Trophoblast cell (in vitro differentiated cells and primary cell): ENCODE measurements at regions not wholly inside any gene's neighbourhood (a gene's known extent, or its start where the extent isn't known, plus 50 kb on each side); places are given as distances from the start of the nearest gene placed in this dataset.

Source experiments
- DNase-seq, 2 donors: peaks; one replicate each; pipeline ENCODE4 v3.0.0-alpha.2; 2016
- H2AFZ ChIP-seq: 2 replicates; pipeline ENCODE4 v1.6.1; 2013; ENCODE audit warnings: low read length, moderate library complexity, mild to moderate bottlenecking; ENCODE audit not compliant: insufficient read depth, poor library complexity
- H2AK5ac ChIP-seq: 2 replicates; pipeline ENCODE4 v1.6.1; 2013; ENCODE audit warnings: mild to moderate bottlenecking, low read length
- H2BK120ac ChIP-seq: 2 replicates; pipeline ENCODE4 v1.6.1; 2013; ENCODE audit warnings: low read length, mild to moderate bottlenecking, moderate library complexity; ENCODE audit not compliant: insufficient read depth, poor library complexity
- H2BK12ac ChIP-seq: 2 replicates; pipeline ENCODE4 v1.6.1; 2013; ENCODE audit warnings: mild to moderate bottlenecking, low read length, moderate library complexity
- H2BK5ac ChIP-seq: 2 replicates; pipeline ENCODE4 v1.6.1; 2013; ENCODE audit warnings: low read length, low read depth, moderate library complexity, mild to moderate bottlenecking; ENCODE audit not compliant: poor library complexity
- H3K14ac ChIP-seq: 2 replicates; pipeline ENCODE4 v1.6.1; 2013; ENCODE audit warnings: mild to moderate bottlenecking, low read length
- H3K18ac ChIP-seq: 2 replicates; pipeline ENCODE4 v1.6.1; 2013; ENCODE audit warnings: mild to moderate bottlenecking, low read length
- H3K23ac ChIP-seq: 2 replicates; pipeline ENCODE4 v1.6.1; 2013; ENCODE audit warnings: low read length
- H3K27ac ChIP-seq: 2 replicates; pipeline ENCODE4 v1.5.1; 2013; ENCODE audit warnings: low read depth, mild to moderate bottlenecking, inconsistent platforms, low read length, moderate library complexity
- H3K27me3 ChIP-seq: 2 replicates; pipeline ENCODE4 v1.6.1; 2013; ENCODE audit warnings: inconsistent platforms, mild to moderate bottlenecking, low read length, moderate library complexity; ENCODE audit not compliant: insufficient read depth
- H3K36me3 ChIP-seq, 2 experiments: 1 replicate in 1 of 2; 2 replicates in 1 of 2; pipeline ENCODE4 v1.6.1; 2013; ENCODE audit warnings: low read length in 2 of 2, mild to moderate bottlenecking in 2 of 2, moderate library complexity in 1 of 2; ENCODE audit not compliant: insufficient read depth in 2 of 2, control insufficient read depth in 1 of 2
- H3K4ac ChIP-seq: 2 replicates; pipeline ENCODE4 v1.6.1; 2013; ENCODE audit warnings: low read depth, mild to moderate bottlenecking, low read length, moderate library complexity
- H3K4me1 ChIP-seq, 2 experiments: 1 replicate in 1 of 2; 2 replicates in 1 of 2; pipeline ENCODE4 v1.6.1; 2013; ENCODE audit warnings: low read length in 2 of 2, mild to moderate bottlenecking in 2 of 2, moderate library complexity in 1 of 2; ENCODE audit not compliant: insufficient read depth in 2 of 2, control insufficient read depth in 1 of 2
- H3K4me2 ChIP-seq: 2 replicates; pipeline ENCODE4 v1.6.1; 2013; ENCODE audit warnings: inconsistent platforms, mild to moderate bottlenecking, low read length, moderate library complexity
- H3K4me3 ChIP-seq: 2 replicates; pipeline ENCODE4 v1.5.1; 2013; ENCODE audit warnings: mild to moderate bottlenecking, low read depth, low read length, inconsistent platforms
- H3K79me1 ChIP-seq: one replicate; pipeline ENCODE4 v1.6.1; 2013; ENCODE audit warnings: low read length
- H3K79me2 ChIP-seq: 2 replicates; pipeline ENCODE4 v1.6.1; 2013; ENCODE audit warnings: low read length, mild to moderate bottlenecking; ENCODE audit not compliant: control insufficient read depth, insufficient read depth, poor library complexity
- H3K9ac ChIP-seq: 2 replicates; pipeline ENCODE4 v1.6.1; 2013; ENCODE audit warnings: mild to moderate bottlenecking, low read length
- H3K9me3 ChIP-seq: 2 replicates; pipeline ENCODE4 v1.6.1; 2013; ENCODE audit warnings: low read depth, mild to moderate bottlenecking, control low read depth, inconsistent platforms, low read length; ENCODE audit not compliant: insufficient read depth
- H4K12ac ChIP-seq: 2 replicates; pipeline ENCODE4 v1.6.1; 2013; ENCODE audit warnings: low read depth, mild to moderate bottlenecking, low read length, moderate library complexity
- H4K8ac ChIP-seq: 2 replicates; pipeline ENCODE4 v1.6.1; 2013; ENCODE audit warnings: low read depth, mild to moderate bottlenecking, low read length, moderate library complexity
- H4K91ac ChIP-seq: one replicate; pipeline ENCODE4 v1.6.1; 2013; ENCODE audit warnings: low read depth, mild to moderate bottlenecking, low read length, moderate library complexity
- WGBS: extraction: QIAGEN DNeasy Blood & Tissue Kit; methylation state at CpG from one replicate; pipeline ENCODE4 v1.1.7; 2013; ENCODE audit warnings: missing lambda C conversion rate; ENCODE audit not compliant: insufficient read length, insufficient coverage; ENCODE audit errors: extremely low coverage; 5-methylcytosine and 5-hydroxymethylcytosine counted together

DNA sequence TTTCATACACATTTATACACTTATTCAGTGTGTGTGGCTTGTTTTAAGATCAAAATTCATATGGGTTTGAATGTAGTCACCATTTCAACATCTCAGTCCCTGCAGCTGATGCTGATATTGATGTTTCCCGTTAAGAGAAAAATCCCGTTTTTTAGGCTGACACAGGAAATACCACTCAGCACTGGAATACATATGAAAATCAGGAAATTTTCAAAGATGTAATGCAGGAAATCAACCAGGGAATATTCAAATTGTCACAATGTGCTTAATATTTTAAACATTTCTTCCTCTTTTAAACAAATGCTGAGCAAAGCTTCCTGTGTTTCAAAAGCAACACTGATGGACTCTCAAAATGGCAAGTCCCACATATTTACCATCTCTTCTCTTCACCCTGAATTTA is 94.5 kb upstream of the MARCKS start:
- no peak overlapping the region for H3K27ac ChIP-seq
- no peak overlapping the region for H4K12ac ChIP-seq
- H3K79me1 ChIP-seq = no peaks in the 10 kb centered on the region
- no peak overlapping the region for H2AK5ac ChIP-seq
- DNase-seq = peak in 1 of 2 donors; percentile 31
- no peak overlapping the region for H3K23ac ChIP-seq
- H3K36me3 ChIP-seq = no peaks in the 10 kb centered on the region
- H3K9me3 ChIP-seq = no peaks in the 10 kb centered on the region
- WGBS = no CpG with 5 or more reads among the region's 2 CpGs
- no peaks in the 10 kb centered on the region for H3K79me2 ChIP-seq
- no peak overlapping the region for H4K8ac ChIP-seq
- no peak overlapping the region for H3K14ac ChIP-seq
- no peak overlapping the region for H2AFZ ChIP-seq
- H4K91ac ChIP-seq = no peak overlapping the region
- H3K18ac ChIP-seq = no peak overlapping the region
- H3K9ac ChIP-seq = no peak overlapping the region
- no peak overlapping the region for H2BK5ac ChIP-seq
- H2BK12ac ChIP-seq = no peak overlapping the region
- no peak overlapping the region for H3K4me2 ChIP-seq
- no peak overlapping the region for H3K4me3 ChIP-seq
- H3K4ac ChIP-seq = no peak overlapping the region
- H3K27me3 ChIP-seq = no peaks in the 10 kb centered on the region
- H2BK120ac ChIP-seq = no peak overlapping the region
- H3K4me1 ChIP-seq = peaks cover 3 to 5% of the 10 kb centered on the region in 2 experiments

DNA sequence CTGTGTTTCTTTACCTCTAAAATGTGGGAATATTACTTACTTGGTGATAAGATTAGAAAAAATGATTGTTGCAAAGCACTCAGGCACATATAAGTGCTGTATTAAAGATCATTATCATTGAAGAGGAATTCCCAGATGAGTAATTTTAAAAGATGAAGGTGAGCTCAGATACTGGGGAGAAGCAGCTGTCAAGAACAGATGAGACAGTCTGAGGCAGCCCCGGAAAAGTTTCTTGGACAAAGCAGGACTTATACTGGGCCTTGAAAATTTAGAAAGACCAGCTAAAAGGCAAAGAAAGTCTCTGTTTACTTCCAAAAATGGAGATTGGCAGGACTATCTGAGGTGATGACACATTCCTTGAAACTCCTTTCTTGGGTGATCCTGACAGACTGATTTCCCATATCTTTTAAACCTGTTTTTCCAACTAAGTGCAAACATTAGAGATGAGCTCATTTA is 93.8 kb upstream of the MARCKS start:
- no peaks in the 10 kb centered on the region for H3K79me2 ChIP-seq
- no peak overlapping the region for H3K4me3 ChIP-seq
- H4K12ac ChIP-seq = no peak overlapping the region
- no peaks in the 10 kb centered on the region for H3K79me1 ChIP-seq
- H3K23ac ChIP-seq = no peak overlapping the region
- H4K91ac ChIP-seq = no peak overlapping the region
- no peak overlapping the region for H3K27ac ChIP-seq
- no peak overlapping the region for H2BK12ac ChIP-seq
- no peak overlapping the region for H2BK5ac ChIP-seq
- no peaks in the 10 kb centered on the region for H3K36me3 ChIP-seq
- H3K9ac ChIP-seq = no peak overlapping the region
- H3K4me2 ChIP-seq = no peak overlapping the region
- H3K4me1 ChIP-seq = peaks cover 3 to 5% of the 10 kb centered on the region in 2 experiments
- H3K14ac ChIP-seq = no peak overlapping the region
- no CpG with 5 or more reads among the region's 1 CpG for WGBS
- no peaks in the 10 kb centered on the region for H3K27me3 ChIP-seq
- no peak overlapping the region for H2BK120ac ChIP-seq
- no peak overlapping the region for H3K4ac ChIP-seq
- no peak overlapping the region for H2AFZ ChIP-seq
- DNase-seq = peak; percentile 42 to 80
- H3K9me3 ChIP-seq = no peaks in the 10 kb centered on the region
- no peak overlapping the region for H2AK5ac ChIP-seq
- H4K8ac ChIP-seq = no peak overlapping the region
- no peak overlapping the region for H3K18ac ChIP-seq

DNA sequence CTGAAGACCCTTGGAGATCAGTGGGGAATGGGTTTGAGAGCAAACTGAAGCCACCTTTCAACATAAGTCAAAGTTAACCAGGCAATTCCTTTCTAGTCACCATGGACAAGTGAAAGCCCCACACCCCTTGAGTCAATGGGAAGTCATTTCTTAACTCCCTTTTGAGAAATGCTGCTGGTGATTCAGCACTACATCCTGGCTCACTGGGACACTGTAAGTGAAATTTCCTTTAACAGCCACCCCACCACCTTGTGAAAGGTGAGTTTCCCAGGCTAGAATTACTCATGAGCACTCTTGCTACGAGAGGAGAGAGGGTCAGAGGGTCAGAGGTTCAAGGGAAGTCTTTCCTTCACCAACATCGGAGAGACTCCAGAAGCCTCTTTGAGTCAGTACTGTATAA is 93.3 kb upstream of the MARCKS start:
- H3K9ac ChIP-seq = no peak overlapping the region
- H2BK12ac ChIP-seq = peak overlapping the region; percentile 23
- no peak overlapping the region for H3K4me2 ChIP-seq
- no peak overlapping the region for H4K8ac ChIP-seq
- H3K79me1 ChIP-seq = no peaks in the 10 kb centered on the region
- no peak overlapping the region for H4K12ac ChIP-seq
- H2AK5ac ChIP-seq = no peak overlapping the region
- no peaks in the 10 kb centered on the region for H3K79me2 ChIP-seq
- H3K36me3 ChIP-seq = no peaks in the 10 kb centered on the region
- H2AFZ ChIP-seq = no peak overlapping the region
- WGBS = no CpG with 5 or more reads among the region's 2 CpGs
- H3K14ac ChIP-seq = no peak overlapping the region
- no peak overlapping the region for H3K18ac ChIP-seq
- H2BK120ac ChIP-seq = no peak overlapping the region
- peaks cover 3 to 5% of the 10 kb centered on the region in 2 experiments for H3K4me1 ChIP-seq
- no peaks in the 10 kb centered on the region for H3K9me3 ChIP-seq
- no peaks in the 10 kb centered on the region for H3K27me3 ChIP-seq
- H3K27ac ChIP-seq = no peak overlapping the region
- no peak overlapping the region for H3K23ac ChIP-seq
- H2BK5ac ChIP-seq = no peak overlapping the region
- no peak overlapping the region for H3K4me3 ChIP-seq
- no peak overlapping the region for H3K4ac ChIP-seq
- DNase-seq = peak; percentile 87 to 88
- H4K91ac ChIP-seq = no peak overlapping the region

DNA sequence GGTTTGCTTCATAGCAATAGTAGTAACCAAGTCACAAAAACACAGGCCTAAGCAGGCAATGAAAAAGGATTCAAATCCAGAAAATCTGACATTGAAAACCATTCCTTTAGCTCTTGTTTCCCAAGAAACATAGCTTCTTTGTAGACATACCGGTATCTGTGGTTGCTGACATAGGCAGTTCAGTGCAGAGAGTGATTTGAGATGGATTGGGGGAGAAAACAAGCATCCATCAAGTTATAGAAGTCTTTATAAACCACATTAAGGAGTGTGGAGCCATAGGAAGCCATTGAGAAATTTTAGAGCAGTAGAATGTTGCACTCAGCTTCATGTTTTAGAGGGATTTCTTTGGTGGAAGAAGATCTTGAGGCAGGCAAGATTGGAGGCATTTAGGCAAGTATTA is 91.2 kb upstream of the MARCKS start:
- Histone ChIP-seq H3K4me1 (peaks cover 3 to 5% of the 10 kb centered on the region in 2 experiments), H3K27ac (no peak overlapping the region), H2AFZ (no peak overlapping the region), H3K23ac (no peak overlapping the region), H3K4ac (no peak overlapping the region), H4K12ac (no peak overlapping the region), H3K79me2 (no peaks in the 10 kb centered on the region), H3K79me1 (no peaks in the 10 kb centered on the region), H3K27me3 (no peaks in the 10 kb centered on the region), H3K4me3 (no peak overlapping the region), H3K9me3 (no peaks in the 10 kb centered on the region), H2BK120ac (no peak overlapping the region), H3K14ac (no peak overlapping the region), H2BK5ac (no peak overlapping the region), H3K18ac (no peak overlapping the region), H2AK5ac (no peak overlapping the region), H3K36me3 (no peaks in the 10 kb centered on the region), H3K9ac (no peak overlapping the region), H4K91ac (no peak overlapping the region), H3K4me2 (no peak overlapping the region), H2BK12ac (no peak overlapping the region), H4K8ac (no peak overlapping the region)
- no peak for DNase-seq
- WGBS = no CpG with 5 or more reads among the region's 1 CpG
